Stimulated activated naive CD4-positive, alpha-beta T cell treated with Interleukin-2 at 50 U/mL for 16 hours (primary cell): ENCODE measurements at regions not wholly inside any gene's neighbourhood (a gene's known extent, or its start where the extent isn't known, plus 50 kb on each side); places are given as distances from the start of the nearest gene placed in this dataset.

ENCODE experiments used
- DNase-seq: peaks from one replicate; lab custom pipeline; 2025; lab: John Stamatoyannopoulos, UW

DNA sequence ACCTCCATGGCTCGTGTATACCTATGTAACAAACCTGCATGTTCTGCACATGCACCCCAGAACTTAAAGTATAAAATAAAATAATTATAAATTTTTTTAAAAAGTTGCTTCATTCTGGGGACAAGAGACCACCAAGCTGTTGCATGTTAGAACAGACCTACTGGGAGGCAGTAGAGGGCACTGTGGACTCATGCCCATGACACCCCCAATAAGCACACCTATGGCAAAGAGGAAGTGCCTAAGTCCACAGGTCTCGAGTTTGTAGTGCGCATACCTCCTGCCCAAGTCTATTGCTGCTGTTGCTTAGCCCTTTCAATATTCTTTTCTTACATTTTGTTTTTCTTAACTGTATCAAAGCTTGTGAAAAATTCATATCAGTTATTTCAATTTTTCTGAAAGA is 267.9 kb upstream of the THBS1 start:
- no peak for DNase-seq

DNA sequence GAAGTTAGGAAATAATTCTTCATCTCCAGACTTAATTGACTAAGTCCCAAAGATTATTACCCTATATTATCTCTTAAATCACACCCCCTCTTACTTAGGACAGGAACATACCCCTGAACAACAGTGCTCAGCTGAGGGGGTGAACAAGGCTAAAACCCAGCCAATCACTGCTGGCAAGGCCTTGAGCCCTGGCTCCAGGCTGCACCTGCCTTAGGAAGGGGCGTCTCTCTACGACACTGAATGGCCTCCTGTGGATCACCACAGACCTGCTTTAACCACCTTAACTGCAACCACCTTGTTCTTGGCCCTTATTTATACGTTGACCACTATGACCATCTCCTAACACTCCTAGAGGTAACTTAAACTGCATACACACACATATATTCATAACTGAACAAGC is 267.4 kb upstream of the THBS1 start:
- no peak for DNase-seq

DNA sequence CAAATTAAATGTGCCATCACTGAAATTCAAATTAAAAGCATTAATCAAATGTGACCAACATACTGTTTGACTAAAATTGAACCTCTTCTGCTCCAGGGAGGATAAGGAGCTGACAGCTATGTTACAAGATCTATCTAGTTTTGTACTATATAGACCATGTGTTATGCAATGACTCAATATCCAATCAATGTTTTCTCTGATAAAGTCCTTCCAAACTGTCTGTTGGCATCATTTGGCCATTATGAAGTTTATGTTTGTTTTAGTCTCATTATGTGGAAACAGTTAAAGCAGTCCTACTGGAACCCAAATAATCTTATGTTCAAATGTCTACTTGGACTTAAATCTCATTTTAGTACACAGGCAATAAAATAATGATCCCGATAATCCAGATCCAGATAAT is 267.0 kb upstream of the THBS1 start:
- no peak for DNase-seq

- DNase-seq, result no peak
Observed at GRCh38 chr15:39315206-39315850, 265.6 kb upstream of the THBS1 start.

DNA sequence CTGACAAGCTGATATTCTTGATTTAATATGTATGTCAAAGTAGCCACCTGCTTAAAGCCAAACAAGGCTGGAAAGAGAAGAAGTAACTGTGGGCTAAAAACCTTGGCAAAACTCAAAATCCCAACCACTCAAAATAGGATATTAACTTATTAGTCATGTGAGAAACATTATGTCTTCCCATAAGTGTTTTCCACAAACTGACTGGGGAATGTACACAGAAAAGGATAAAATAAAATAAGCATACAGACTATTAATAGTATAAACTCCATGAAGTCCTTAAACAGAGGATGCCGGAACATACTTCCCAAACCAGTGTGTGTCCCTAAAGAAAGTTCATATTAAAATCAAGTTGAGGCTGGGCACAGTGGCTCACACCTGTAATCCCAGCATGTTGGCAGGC is 263.7 kb upstream of the THBS1 start:
- DNase-seq, result no peak

GRCh38 chr15:39318231-39318630 is 262.6 kb upstream of the THBS1 start:
- DNase-seq, result no peak

DNA sequence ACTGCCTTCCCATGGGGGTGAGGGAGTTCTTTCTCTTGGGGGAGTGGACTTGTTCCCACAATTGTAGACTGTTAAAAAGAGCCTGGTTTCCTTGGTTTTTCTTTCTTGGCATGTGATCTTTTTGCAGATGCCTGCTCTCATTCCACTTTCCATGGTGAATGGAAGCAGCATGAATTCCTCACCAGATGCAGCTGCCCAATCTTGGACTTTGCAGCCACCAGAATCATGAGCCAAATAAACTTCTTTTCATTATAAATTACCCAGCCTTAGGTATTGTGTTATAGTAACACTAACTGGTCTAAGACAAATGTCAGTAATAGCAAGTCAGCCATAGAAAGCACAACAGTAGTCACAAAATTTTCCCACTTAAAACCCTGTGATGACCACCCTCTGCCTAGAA is 260.5 kb upstream of the THBS1 start:
- DNase-seq, result no peak

DNA sequence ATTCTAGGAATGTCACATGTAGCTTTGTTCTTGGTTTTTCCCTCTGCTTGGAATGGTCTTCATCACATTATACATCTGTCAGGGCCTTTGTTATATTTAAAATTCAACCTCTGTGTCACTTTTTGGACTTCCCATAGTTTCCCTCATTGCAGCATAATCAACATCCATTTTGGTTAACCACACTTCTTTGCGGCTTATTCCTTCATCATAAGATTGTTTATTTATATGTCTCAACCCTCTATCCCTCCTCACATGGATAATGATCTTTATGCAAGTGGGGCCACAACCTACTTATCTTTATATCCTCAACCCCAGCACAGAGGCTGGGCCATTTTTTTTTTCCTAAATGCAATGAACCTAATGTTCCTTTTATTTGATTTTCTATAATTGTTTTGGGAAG is 260.0 kb upstream of the THBS1 start:
- no peak for DNase-seq

DNA sequence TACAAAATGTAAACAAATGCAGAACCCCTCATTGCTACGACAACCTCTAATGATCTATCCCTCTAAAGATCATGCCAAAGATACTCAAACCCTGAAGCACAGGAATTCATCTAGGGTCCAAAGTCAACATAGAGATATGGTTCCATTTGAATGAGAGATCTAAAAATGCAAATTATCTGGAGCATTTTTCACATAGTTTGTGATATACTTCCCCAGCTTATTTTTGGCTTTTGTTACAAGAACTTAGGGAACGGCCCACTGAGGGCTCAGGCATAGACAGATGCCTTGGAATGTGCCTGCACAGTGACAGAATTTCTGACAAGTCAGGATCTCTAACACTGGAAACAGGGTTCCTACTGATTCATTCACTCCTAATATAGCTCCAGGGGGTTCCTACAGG is 258.9 kb upstream of the THBS1 start:
- DNase-seq, result no peak

DNA sequence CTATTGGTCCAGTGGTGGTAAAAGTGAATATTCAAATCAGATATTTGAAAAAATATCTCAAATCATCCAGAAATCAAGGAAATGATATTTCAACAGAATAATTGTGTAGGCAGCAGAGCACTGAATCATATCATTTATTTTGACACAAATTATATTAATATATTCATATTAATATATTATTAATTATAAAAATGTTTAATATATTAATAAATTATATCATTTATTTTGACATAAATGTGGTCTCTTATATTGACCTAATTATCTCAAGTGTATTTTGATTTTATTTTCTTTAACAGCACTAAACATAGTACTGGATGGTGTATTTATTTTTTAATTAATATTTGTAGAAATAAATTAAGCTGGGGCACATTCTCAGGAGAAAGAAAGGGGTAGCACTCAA is 257.7 kb upstream of the THBS1 start:
- DNase-seq, result no peak

DNA sequence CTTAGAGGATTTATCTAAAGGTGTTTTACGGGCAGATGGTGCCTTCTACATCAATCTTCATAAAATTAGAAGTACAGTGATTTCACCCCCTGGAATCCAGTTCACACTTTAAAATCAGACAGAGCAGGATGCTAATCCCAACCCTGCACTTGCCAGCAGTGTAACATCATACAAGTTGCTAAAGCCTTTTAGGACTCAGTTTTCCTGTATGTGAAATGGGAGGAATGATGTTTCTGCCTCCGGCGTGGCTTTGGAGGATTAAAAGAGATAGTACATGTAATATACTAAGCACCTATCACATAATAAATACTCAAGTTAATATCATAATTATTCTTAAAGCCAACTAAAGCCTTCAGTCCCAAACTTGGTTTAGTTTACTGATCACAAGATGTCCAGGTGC is 257.2 kb upstream of the THBS1 start:
- DNase-seq, result no peak

- DNase-seq, result no peak
Observed at GRCh38 chr15:39326306-39326975, 254.4 kb upstream of the THBS1 start.

DNA sequence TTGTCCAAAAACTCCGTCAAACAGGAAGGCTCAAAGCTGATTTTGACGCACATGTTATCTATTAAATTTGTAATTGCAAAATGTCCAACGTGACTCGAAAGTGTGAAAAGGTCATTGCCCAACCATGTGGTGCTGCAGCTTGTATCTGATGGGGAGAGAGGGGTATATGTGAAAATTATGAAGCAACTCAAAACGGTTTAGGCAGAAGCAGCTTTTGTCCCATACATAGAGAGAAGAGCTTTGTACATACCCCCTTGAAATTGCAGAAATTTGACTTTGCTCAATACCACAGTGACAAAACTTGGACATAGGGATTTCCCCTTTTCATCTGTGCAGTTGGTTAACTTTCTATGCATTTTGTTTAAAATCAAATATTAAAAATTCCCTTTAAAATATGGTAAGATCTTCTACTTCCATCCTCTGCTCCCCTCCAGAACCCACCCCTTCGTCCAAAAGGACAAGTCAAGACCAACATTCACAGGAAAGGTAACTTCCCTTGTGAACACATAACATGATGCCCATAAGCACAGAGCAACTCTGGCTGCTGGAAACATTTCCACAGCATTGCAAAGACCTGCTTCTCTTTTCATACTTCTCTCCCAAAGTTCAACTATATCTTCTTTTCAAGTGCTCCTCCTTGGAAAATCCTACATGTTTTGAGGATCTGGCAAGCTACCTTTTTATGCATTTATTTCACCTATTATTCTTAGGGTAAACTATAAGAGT is 253.7 kb upstream of the THBS1 start:
- no peak for DNase-seq

DNA sequence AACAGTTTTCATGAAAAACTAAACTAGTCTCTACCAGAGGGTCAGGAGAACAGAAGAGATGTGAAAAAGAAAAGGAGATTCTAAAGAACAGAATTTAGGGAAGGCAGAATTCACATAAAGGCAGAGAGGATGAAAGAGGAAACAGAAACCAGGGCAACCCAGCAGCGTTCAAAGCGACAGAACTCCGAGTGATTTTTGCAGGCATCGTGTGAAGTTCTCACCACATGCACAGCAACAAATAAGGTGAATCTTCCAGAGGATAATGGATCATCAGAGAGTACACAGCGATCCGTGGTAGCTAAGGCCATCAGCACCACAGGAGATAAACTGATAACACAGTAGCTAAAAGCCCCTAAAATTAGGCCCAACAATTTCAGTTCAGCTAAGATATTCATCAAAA is 250.8 kb upstream of the THBS1 start:
- no peak for DNase-seq

DNA sequence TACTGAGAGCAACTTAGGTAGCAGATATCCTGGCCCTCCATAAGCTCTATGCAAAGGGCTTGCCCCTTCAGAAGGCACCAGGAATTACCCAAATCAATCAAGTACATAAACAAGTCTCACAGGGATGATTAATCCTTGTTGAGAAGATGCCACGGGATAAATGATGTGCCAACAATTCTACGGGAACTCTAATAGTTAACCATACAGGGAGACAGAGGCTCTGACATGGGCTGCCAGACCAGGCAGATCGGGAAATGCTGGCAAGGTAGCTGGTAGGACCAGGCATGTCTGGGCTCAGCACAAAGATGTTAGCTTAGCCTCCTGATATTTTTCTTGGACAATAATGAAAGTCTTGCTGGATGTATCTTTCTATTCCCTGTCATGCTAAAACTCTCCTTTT is 249.3 kb upstream of the THBS1 start:
- DNase-seq, result no peak

- DNase-seq, result no peak
Observed at GRCh38 chr15:39332846-39333245, 248.0 kb upstream of the THBS1 start.

DNA sequence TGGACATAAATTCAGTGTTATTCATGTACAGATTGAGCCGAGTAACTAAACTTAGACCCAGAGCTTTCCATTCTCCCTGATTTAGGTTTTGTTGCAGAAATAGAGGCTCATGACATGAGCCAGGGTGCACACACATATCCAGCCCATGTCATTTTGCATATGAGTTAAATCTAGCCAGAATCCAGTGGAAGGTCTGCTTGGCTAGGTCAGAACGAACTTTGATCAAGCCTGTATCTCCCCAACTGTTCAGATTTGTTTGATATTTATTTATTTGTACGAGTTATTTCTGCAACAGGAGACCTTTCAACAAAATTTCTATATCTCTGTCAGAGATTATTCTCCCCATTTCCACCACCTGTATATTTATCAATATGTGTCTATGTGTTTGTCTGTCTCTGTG is 247.5 kb upstream of the THBS1 start:
- no peak for DNase-seq

- no peak for DNase-seq
Observed at GRCh38 chr15:39333896-39334295, 247.0 kb upstream of the THBS1 start.

DNA sequence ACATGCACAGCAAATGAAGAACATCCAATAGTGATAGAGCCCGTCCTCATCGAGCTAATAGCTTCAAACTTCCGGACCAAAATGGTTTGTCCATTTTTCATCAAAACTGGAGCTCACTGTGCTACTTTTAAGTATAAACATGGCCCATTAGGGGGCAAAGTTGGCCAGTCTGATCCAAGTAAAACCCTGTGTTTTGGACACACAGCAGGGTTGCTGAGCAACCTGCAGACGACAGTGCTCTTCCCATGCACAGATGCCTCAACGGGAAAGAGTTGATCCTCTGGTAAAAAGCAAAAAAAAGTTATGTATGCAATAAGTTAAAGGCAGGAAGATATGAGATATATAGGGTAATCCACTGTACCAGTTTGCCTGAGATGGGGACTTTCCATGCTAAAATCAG is 244.0 kb upstream of the THBS1 start:
- DNase-seq, result no peak

GRCh38 chr15:39338251-39338650 is 242.6 kb upstream of the THBS1 start:
- no peak for DNase-seq

DNA sequence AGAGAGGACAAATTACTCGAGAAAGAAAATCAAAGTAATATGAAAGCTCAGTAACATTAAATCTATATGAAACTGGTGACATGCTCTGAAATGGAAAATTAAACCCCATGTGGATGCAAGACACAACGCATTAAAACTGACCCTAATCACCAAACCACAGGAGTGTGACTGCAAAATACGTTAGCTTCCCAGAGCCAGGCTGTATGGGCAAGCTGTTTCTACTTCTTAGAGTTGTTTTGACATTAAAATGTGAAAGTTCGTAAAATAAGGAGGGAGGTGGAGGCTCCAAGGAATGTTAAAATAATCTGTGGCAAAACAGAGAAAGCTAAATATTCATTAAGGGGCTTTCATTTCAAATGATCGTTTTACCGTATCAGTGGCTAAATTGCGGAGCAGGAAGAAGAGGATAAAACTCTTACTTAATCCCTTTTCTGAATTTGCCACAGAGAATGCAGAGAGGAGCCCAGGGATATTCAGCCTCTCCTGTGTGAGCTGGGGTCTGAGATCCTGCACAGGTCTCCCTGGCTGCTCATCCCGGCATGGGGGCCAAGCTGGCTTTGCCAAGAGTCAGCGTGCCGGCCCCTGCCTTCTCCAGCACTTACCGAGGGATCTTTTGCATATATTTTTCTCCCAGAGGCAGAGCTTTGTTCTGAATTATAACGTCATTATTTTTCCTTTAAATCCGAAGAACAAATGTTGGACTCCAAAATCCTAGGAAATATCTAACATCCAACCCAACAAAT is 239.8 kb upstream of the THBS1 start:
- no peak for DNase-seq

GRCh38 chr15:39344662-39345141 is 236.2 kb upstream of the THBS1 start:
- DNase-seq, result no peak

GRCh38 chr15:39345176-39345575 is 235.7 kb upstream of the THBS1 start:
- no peak for DNase-seq
